Glomerular endothelial cell (primary cell): ENCODE measurements at regions not wholly inside any gene's neighbourhood (a gene's known extent, or its start where the extent isn't known, plus 50 kb on each side); places are given as distances from the start of the nearest gene placed in this dataset.
"Not testable (repeated sequence)": the region's sequence is repeated elsewhere in the genome, so short reads cannot be mapped to it uniquely, and the experiment has no call there.

Experiments used
- DNase-seq: peaks from one replicate; pipeline ENCODE4 v3.0.0-alpha.2; 2011; ENCODE audit warnings: low read depth, low spot score; ENCODE audit errors: extremely low read depth

DNA sequence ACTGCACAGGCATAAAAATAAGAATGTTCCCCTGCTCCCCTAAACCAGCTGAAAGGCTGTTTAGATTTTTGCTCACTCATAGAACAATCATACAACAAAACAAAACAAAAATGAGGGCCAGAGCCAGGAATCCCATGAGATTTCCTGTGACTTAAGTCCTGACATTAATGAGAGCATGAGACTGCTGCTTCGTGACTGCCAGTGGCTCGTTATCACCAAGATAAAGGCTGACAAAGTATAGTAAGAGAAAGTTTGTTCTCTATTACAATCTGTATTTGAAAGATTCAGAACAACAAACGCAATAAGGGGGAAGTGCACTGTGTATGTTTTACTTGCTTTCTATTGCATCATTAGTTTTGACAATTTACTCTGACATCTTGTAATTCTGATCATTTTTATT is 837.1 kb upstream of the C9orf72 start:
- no peak for DNase-seq

DNA sequence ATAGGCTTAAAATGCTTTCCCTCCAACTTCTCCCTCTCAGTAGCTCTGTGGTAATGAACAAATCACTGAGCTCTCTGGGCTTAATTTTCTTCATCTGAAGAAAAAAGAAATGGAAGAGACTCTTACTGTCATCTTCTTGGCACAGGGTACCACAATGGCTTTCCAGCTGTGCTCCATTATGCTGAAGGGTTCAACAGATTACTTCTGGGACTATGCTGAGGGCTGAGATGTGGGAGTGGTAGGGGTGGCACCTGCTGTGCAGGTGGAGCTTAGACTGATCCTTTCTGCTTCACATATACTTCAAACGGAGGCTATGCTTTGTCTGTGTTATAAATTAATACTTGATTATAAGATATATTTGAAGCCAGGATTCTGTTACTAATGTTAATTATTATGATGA is 840.2 kb upstream of the C9orf72 start:
- DNase-seq = no peak

DNA sequence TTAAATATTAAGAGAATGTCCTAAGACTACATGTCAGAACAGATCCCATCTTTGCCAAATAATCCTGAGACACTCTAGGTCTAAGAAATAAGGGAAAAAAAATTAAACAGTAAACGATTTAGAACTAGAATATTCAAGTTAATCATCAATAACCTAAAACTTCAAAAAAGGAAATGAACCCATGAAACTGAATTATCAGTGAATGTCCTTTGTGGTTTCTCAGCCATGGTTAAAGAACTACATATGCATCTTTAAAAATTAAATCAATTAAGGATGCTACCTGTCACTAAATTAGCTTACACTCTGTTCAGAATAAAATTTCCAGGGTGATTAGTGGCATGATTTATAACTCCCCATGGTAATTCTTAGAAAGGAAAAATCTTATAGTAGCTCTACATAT is 850.0 kb upstream of the C9orf72 start:
- no peak for DNase-seq

DNA sequence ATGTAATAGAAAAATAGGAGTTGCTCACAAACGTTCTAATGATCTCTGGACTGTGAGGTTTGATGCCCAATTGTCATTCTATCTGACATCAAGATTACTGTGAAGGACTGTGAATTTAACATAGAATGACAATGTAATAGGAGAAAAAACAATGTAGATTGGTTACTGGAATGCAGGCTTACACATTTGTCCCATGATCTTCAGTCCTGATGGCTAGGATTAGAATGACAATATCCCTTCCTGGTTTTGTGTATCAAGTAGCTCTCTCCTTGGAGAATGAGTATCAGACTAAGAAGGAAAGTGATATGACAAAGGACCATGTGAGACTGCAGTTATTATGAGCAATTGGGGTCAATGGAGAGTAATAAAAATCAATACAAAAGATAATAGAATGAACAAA is 862.2 kb upstream of the C9orf72 start:
- DNase-seq = no peak

DNA sequence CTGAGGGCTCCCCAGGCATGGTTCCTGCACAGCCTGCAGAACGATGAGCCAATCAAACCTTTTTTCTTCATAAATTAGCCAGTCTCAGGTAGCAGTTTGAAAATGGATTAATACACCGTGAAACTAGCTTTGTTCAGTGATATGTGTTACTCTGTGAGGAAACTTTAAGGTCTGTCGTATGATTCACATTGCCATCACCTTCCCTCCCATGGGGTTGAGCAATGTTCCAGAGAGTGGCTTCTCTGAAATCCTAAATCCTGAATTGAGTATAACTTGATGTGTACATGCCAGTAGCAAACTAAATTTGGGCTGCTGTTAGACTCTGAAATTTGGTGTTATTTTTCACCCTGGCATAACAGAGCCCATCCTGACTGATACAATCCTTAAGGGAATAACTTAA is 866.4 kb upstream of the C9orf72 start:
- DNase-seq = no peak

DNA sequence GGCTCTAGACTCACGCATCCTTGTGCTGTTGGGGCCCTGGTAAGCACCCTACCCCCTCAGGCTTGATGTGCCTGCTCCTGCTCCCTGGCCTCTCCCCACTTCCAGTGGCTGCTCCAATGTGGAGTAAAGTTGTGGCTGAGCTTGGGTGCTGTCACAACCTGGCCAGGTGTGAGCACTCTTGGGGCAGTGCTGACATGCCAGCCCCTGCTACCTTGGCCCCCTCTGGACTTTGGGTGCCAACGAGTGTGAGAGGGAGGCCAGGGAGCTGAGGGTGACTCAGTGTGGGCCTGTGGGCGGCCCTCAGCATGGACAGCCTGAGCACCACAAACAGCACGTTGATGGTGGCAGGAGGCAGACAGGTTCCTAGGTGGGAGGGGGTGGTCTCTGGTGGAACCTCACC is 870.2 kb upstream of the C9orf72 start:
- no peak for DNase-seq

DNA sequence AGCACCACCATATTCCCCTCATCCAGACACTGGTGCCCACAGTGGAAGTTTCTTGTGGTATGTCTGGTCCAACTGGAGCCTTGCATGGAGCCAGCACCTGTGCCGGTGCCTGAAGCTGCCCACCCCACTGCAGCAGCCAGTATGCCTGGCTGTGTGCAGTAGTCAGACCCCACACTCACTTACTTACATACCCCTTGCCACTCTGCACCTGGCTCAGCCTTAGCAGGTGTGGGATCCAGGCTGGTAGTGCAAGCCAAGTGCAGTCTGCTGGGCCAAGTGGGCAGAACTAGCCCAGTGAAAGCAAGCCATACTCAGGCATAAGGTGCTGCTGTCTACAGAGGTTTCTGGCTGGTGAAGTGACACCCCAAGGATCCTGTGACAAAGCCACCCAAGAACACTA is 871.4 kb upstream of the C9orf72 start:
- no peak for DNase-seq

DNA sequence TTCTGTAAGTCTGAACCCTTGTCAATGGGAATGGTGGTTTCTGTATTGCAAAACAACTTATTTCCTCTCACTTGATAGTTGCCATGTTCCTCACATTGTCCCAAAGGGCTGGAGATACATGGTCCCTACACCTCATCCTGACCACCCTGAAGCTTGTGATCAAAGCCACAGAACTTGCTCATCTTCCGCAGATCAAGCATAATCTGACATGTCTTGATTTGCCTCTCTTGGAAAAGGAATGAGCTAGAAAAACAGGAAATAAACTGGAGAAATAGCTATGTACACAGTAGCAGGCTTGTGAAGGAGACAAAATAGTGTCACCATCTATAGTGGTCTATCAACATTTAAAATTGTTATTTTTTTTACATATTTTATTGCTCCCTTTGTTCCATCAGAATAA is 871.9 kb upstream of the C9orf72 start:
- no peak for DNase-seq

DNA sequence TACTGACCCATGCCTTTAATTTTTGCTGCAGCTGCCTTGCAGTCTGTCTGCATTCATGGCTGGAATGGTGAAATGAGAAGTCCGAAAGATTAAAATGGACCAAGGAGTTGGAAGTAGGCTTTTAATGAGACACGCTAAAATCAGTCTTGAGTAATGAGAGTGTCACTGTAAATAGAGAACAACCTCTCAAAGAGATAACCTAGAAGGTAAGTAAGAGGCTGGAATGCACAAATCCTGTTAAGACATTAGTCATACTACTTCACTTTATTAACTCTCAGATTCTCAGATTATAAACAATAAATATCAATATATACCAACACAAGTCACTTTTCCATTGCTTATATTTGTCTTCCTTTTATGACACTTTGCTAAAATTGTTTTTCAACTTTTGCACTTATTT is 880.6 kb upstream of the C9orf72 start:
- DNase-seq = no peak

DNA sequence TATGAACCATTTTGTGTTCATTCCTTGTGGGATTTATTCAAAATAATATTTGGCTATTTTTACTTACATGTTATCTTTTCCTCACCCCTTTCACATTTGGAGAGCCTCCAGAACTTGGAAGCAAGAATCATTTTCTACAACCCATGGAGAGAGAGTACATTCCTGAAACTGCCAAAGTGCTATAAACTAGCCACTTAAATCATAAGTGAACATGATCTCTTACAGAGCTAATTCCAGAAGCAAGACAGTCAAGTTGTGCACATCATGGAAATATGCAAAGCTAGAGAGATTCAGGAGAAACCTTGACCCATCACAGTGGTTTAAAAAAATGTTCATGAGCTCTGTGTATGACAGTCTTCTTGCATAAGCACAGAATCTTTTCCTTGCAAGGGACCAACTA is 883.6 kb upstream of the C9orf72 start:
- no peak for DNase-seq

DNA sequence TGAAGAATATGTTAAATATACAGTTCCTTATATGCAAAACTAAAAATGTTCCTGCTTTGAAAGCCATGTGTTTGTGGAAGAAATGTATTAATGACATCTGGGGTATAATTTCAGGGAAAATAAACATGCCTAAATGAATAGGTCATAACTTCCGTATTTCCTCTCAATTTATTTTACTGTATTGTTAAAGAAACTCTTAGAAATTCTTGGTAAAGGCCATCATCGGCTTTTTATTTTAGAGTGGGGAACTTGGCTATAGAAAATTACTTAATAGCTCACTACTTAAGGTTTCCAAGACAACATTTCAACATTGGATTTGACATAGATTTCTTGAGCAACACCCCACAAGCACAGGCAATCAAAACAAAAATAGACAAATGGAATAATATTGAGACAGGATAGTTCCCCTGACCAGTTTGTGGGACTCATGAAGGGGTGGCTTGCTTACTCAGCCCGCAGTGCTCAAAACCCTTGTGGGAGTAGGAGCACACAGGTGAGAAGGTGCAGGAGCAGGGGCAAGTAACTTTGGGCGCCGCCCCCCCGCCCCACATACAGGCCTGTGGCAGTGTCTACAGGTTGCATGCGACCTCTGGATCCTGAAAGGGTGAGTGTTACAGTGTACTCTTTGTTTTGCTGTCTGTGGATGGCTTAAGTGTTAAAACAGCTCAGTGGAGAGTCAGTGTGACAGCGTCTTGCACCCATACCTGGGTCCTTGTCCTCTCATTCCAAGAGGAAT is 891.4 kb upstream of the C9orf72 start:
- DNase-seq = no peak

DNA sequence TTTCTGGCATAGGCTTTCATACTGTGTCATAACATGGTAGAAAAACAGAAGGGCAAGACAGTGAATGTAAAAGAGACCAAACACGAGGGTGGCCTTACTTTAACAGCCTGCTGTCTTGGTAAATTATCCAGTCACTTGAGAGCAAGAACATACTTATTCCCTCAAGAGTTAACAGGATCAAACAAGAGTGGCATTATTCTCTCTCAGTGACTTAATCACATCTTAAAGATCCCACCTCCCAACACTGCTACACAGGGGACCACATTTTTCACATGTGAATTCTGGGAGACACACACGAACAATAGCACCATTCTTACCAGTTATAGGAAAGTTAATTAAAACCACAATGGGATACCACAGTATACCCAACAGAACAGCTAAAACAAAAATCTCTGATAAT is 898.0 kb upstream of the C9orf72 start:
- DNase-seq = no peak

DNA sequence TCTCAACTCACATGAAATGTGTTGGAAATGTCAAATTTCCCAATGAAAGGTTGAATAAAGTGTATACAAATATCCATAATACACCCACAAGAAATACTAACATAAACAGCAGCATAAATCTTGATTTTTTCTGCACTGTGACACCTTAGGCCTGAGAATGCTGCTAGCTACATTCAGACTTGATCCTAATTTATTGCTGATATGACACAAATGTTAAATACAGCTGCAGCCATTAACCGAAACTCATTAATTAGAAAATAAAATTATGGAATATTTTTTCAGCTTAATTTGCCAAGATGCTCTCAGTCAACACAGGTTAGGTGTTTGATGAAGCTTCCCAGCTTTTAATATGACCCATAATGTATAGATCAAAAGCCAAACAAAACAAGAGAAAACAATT is 914.3 kb upstream of the C9orf72 start:
- DNase-seq = no peak

DNA sequence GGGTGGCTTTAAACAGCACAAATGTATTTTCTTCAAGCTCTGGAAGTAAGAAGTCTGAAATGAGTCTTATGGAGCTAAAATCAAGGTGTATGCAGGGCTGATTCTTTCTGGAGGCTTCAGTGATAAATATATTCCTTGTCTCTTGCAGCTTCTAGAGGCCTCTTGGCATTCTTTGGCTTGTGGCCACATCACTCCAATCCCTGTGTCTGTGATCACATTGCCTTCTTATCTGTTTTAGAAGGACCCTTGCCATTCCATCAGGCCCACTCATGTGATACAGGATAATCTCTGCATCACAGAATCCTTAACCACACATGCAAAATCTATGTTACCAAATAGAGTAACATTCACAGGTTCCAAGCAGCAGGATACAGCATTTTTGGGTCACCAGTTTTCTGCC is 917.8 kb upstream of the C9orf72 start:
- no peak for DNase-seq

DNA sequence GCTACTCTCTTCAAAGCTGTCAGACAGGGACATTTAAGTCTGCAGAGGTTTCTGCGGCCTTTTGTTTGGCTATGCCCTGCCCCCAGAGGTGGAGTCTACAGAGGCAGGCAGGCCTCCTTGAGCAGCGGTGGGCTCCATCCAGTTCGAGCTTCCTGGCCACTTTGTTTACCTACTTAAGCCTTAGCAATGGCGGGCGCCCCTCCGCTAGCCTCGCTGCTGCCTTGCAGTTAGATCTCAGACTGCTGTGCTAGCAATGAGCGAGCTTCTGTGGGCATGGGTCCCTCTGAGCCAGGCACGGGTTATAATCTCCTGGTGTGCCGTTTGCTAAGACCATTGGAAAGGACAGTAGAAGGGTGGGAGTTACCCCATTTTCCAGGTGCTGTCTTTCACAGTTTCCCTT is 924.9 kb upstream of the C9orf72 start:
- not testable (repeated sequence) for DNase-seq

DNA sequence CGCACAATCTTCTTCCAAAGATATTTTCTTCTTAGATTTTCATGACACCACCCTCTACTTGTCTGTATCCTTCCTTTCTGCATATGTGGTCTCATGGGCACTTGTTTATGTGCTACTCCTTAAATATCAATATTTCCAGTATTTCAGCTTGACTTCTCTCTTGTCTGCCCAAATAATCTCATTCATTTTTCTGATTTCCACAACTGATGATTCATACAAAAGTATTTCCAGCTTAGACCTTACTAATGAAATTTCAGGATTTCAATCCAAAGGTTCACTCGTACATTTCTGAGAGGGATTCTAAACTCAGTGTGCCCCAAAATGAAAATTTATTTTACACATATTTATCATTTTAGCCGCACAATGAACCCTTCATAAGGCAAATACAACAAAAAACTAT is 928.9 kb upstream of the C9orf72 start:
- DNase-seq = no peak

DNA sequence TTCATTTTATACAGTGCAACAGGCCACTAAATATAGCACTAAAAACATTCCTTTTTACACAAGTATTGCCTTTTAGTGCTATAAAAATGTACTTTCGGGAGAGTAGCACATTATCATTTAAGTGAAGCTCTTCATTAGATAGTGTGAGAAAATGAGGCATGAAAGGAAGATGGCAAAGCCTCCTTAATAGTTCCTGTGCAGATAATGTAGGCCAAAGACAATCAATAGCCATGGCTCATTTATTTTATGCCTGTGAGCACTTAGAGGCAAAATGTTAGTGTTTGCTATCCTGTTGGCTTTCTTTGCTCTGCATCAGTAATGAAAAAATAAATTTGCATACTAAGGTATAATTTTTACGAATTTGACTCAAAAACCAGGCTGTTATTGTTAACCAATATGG is 929.5 kb upstream of the C9orf72 start:
- no peak for DNase-seq

DNA sequence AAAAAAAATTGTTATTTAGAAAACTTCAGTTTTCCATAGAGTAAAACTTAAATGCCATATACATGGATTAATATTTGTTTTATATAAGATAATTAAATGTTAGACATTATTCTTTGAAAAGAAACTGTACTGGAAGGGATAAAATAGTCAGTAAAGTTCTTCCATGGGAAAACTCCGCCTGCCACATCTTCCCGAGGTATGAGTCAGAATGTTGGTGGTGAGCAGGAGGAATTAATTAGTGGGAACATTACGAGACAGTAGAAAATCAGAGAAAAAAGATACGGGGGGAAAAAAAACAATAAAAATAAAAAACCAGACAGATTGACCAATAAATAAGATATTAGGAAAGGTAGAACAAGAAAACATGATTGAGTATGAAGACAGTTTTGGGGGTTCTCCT is 930.3 kb upstream of the C9orf72 start:
- no peak for DNase-seq

DNA sequence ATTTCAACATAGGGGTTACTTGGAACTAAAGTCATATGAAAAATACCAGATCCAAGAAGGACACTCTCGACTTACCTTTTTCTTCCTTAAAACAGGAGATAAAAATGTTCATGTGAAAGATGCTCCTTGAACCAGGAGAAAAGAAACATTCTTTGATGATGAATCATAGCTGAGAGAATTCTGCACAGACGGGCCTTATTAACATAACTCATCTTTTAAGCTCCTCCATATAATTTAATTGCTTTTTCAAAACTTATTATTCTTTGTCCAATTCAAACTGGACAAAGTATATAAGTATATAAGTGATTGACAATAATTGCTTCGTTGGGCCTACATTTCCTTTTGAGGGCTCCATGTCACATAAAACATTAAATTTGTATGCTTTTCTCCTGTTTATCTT is 945.2 kb upstream of the C9orf72 start:
- DNase-seq = no peak

DNA sequence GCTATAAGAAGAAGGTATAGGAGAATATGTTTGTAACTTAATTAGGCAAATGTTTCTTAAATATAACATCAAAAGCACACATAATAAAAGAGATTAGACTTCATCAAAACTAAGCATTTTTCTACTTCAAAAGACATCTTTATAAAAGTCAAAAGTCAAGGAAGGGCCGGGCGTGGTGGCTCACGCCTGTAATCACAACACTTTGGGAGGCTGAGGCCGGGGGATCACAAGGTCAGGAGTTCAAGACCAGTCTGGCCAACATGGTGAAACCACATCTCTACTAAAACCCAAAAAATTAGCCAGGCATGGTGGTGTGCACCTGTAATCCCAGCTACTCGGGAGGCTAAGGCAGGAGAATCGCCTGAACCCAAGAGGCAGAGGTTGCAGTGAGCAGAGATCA is 951.0 kb upstream of the C9orf72 start:
- not testable (repeated sequence) for DNase-seq

DNA sequence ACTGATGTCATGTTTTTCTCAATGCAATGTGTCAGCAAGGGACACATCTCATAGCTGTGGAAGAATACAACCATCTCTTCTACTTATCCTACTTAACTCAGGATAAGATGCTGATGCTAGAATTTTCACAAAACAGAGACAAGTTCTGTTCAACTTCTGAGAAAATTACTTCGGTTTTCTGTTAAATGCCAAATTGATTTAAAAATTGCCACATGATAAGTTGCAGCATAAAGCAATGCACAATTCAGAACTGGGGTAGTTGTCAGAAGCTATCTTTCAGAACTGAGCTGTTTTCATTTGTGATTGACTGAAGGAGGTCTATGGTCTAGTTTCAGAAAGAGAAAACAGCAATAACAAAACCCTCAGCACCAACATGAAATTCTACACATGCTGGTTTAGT is 954.8 kb upstream of the C9orf72 start:
- no peak for DNase-seq

DNA sequence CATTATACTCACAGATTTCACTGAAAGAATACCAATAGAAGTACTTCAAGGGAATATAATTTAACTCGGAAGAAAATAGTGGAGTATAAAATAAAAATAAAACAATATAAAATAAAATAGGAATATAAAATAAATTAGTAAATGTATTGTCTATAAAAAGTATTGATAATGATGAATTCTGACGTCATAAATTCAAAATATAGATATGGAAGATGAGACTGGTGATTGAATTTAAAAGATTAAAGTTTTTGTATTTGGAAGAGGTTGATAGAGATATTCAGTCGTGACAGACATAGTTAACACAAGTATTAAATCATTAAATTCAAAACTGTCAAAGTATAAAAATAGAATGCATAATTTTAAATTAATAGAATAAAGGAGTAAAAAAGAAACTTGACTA is 964.9 kb upstream of the C9orf72 start:
- no peak for DNase-seq

DNA sequence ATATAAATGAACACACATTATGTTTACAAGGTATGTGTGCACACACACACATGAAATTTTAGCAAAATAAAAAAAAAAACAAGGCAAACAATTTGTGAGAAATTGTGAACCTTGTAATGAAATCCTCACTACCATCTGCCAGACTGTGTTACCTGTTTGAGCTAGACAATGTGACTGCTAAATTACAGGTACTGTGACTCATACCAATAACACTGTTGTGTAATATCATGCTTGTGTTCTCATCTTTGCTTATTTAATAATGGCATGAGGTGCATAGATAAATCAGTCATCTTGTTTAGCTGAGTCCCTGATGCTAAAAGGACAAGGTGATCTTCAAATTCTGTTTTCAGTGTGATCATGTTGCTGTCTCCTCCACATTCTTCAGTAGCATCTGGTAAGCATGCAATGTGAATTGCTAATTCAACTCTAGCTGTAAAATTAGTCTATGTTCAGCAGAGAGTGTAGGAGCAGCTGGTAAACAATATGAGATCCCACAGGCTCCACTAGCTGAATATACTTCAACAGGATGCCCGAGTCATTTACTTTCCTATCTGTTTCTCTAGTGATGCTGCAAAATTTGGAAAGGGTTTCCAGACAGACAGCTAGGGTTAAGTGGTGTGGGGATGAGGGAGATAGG is 966.3 kb upstream of the C9orf72 start:
- DNase-seq = no peak
